C4-2B (cell line): ENCODE measurements at regions not wholly inside any gene's neighbourhood (a gene's known extent, or its start where the extent isn't known, plus 50 kb on each side); places are given as distances from the start of the nearest gene placed in this dataset.

ENCODE experiments used
- ZFX ChIP-seq: fragments of 450-650 bp; IDR thresholded peaks from 2 replicates; pipeline ENCODE4 v1.6.1; 2017
- TF ChIP-seq, protein P1 (sequence below): fragments of 450-650 bp; conservative IDR thresholded peaks from 2 replicates; pipeline ENCODE4 v1.5.1; 2017; ENCODE audit warnings: mild to moderate bottlenecking

- TF ChIP-seq, protein P1, sequence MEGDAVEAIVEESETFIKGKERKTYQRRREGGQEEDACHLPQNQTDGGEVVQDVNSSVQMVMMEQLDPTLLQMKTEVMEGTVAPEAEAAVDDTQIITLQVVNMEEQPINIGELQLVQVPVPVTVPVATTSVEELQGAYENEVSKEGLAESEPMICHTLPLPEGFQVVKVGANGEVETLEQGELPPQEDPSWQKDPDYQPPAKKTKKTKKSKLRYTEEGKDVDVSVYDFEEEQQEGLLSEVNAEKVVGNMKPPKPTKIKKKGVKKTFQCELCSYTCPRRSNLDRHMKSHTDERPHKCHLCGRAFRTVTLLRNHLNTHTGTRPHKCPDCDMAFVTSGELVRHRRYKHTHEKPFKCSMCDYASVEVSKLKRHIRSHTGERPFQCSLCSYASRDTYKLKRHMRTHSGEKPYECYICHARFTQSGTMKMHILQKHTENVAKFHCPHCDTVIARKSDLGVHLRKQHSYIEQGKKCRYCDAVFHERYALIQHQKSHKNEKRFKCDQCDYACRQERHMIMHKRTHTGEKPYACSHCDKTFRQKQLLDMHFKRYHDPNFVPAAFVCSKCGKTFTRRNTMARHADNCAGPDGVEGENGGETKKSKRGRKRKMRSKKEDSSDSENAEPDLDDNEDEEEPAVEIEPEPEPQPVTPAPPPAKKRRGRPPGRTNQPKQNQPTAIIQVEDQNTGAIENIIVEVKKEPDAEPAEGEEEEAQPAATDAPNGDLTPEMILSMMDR: no peak
- TF ChIP-seq ZFX: no peak
Observed at GRCh38 chr18:2036086-2036485, 535.2 kb downstream of the METTL4 start.
